Activated naive CD4-positive, alpha-beta T cell treated with anti-CD3 and anti-CD28 coated beads, Interleukin-2, amount 50 U/mL, for 72 hours (primary cell): ENCODE measurements at regions not wholly inside any gene's neighbourhood (a gene's known extent, or its start where the extent isn't known, plus 50 kb on each side); places are given as distances from the start of the nearest gene placed in this dataset.
A peak's percentile ranks its signal among the peaks of the same experiment; 100 is the strongest.

Experiments used
- ATAC-seq, 2 donors: fragments of 150-1000 bp; cut with Tn5 transposase; 2 replicates each; pipeline ENCODE4 v1.10.0; 2021; ENCODE audit warnings: mild to moderate bottlenecking in 2 of 2, moderate library complexity in 2 of 2
- DNase-seq, 2 donors: peaks; one replicate each; pipeline ENCODE4 v3.0.0; 2021 to 2022; ENCODE audit warnings: low spot score in 2 of 2
- H3K27ac Mint-ChIP-seq, 2 donors: one replicate each; pipeline ENCODE4 v1.8.0; 2022; ENCODE audit warnings: mild to moderate bottlenecking in 2 of 2, mixed read lengths in 2 of 2
- H3K36me3 Mint-ChIP-seq, 2 donors: one replicate each; pipeline ENCODE4 v1.8.0; 2022; ENCODE audit warnings: mixed read lengths in 2 of 2
- H3K9me3 Mint-ChIP-seq, 2 donors: one replicate each; pipeline ENCODE4 v1.8.0; 2022; ENCODE audit warnings: mixed read lengths in 2 of 2

DNA sequence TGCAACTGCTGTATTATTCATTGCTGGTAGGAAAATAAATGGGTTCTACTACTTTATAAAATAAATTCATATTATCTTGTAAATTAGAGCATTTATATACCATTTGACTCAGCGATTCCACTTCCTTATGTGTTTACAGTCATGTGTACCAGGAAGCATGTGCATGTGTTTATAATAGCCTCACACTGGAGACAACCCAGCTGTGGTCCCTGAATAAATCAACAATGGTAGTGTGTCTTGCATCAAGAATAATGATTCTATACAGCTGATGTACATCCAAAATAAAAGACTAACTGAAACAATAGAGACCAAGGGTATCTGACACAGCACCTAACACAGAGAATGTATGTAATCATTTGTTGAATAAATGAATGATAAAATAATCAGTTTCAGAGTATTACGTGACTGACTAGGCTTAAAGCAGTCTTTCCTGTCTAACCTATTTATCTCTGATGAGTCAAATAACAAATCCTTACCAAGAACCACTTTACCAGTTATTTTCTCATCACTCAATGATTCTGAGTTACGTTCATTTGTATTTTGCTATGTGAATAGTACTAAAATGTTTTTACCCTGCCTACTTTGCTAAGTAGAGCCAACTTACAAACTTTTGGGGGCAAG is 216.8 kb downstream of the UBE2E3 start:
- Mint-ChIP-seq H3K36me3 (peaks cover 20 to 52% of the 10 kb centered on the region in 2 donors), H3K27ac (peak overlapping the region; percentile 25 to 50), H3K9me3 (peaks cover 17 to 23% of the 10 kb centered on the region in 2 donors)
- DNase-seq (no peak), ATAC-seq (peak; percentile 49 to 77)

DNA sequence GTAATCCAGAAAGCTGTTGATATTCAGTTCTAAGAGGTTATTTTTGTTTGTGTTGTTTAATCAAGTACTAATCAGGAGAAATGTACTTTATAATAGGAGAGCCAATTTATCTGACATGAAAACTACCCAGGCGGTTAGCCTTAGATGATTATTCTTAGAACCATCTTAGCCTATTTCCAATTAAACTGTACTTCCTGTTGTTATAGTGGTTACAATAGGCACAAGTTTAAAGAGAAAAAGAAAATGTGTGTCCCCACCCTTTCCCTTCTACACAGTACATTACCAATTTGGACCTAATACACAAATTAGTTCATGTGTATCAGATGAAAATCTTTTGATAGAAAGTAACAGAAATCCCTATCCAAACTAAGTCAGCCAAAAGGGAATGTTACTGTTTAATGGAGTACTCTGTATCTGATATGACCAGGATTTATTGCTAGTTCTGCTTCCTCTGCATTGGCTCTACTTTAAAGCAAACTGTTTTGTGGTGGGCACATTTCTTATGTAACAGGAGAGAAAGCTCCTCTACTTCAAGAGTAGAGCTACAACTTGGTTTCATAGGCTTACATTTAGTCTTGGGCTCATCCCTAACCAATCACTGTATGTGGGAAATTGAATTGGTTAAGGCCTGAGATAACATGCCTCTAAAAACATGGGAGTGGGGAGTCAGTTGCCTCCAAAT is 217.9 kb downstream of the UBE2E3 start:
- ATAC-seq: no peak
- no peak for DNase-seq
- peaks cover 15 to 46% of the 10 kb centered on the region in 2 donors for H3K36me3 Mint-ChIP-seq
- H3K9me3 Mint-ChIP-seq: peaks cover 14 to 19% of the 10 kb centered on the region in 2 donors
- H3K27ac Mint-ChIP-seq: no peak overlapping the region

DNA sequence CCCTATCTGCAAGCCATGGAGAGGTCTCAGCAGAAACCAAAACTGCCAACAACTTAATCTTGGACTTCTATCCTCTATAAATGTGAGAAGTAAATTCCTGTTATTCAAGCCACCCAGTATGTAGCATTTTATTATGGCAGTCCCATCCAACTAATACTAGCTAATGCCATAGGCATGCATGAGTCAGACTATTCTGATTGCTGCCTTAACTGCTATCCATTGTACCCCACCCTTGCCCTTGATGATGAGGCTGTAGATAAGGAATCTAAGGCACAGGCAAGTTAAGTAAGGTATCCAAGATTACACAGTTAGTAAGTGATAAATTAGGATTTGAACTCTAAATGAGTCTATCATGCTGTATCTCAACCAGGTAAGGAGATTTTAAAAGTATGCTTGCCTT is 223.0 kb downstream of the UBE2E3 start:
- H3K9me3 Mint-ChIP-seq: peaks cover 24 to 36% of the 10 kb centered on the region in 2 donors
- no peak overlapping the region for H3K27ac Mint-ChIP-seq

GRCh38 chr2:181203916-181204315 is 223.5 kb downstream of the UBE2E3 start:
- no peak for ATAC-seq
- DNase-seq: no peak
- Mint-ChIP-seq H3K27ac (no peak overlapping the region), H3K9me3 (peaks cover 28 to 41% of the 10 kb centered on the region in 2 donors), H3K36me3 (peaks cover 39 to 74% of the 10 kb centered on the region in 2 donors)

More for the DNA sequence above, 223.0 kb downstream of the UBE2E3 start:
- peaks cover 34 to 74% of the 10 kb centered on the region in 2 donors for H3K36me3 Mint-ChIP-seq
- ATAC-seq (no peak), DNase-seq (no peak)

DNA sequence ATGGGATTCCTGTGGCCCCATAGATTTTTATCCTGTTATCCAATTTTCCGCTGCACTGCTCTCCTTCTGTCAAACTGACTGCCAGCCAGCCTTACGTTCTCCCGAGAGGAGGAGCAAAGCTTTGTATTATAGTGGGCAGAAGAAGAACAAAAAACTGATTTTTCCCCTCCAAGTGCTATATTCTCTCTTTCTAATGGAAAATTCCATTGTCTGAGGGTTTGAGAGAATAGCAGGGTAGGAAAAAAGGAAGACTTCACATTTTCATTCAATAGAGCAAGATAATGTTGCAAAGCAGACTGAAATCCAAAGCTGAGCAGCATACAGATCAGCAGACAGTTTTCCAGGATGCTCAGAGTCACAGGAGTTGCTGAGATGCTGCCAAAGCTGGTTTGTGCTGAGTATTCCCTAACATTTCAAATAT is 238.0 kb downstream of the UBE2E3 start:
- peaks cover 3 to 26% of the 10 kb centered on the region in 2 donors for H3K36me3 Mint-ChIP-seq
- peaks cover 3 to 17% of the 10 kb centered on the region in 2 donors for H3K9me3 Mint-ChIP-seq
- no peak overlapping the region for H3K27ac Mint-ChIP-seq
- no peak for ATAC-seq
- no peak for DNase-seq

DNA sequence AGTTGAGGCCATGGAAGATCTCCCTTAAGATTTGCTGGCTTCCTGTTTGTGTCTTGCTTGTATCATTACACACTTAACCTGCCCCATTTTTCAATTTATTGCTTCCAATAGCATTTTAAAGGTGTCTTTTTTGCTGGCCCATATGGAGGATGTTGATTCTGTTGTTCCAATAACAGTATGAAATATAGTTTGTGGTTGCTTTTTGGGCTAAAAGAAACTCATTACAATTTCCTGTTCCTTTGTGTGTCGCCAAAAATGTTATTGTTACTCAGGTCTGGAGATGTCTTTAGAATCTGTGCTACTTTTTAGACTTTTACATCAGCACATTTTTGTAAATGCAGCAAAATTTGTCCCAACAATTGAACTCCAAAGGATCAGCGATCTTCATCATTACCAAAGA is 234.0 kb upstream of the ITGA4 start:
- peak; percentile 14 to 57 for ATAC-seq
- peaks cover 21 to 55% of the 10 kb centered on the region in 2 donors for H3K36me3 Mint-ChIP-seq
- H3K27ac Mint-ChIP-seq: peak overlapping the region; percentile 95
- no peak for DNase-seq
- peaks cover 5 to 30% of the 10 kb centered on the region in 2 donors for H3K9me3 Mint-ChIP-seq

- peak; percentile 69 to 97 for ATAC-seq
- Mint-ChIP-seq H3K9me3 (peaks cover 5 to 30% of the 10 kb centered on the region in 2 donors), H3K36me3 (peaks cover 21 to 55% of the 10 kb centered on the region in 2 donors), H3K27ac (peak overlapping the region; percentile 95)
- no peak for DNase-seq
Measured at GRCh38 chr2:181224866-181225265, 232.3 kb upstream of the ITGA4 start.

DNA sequence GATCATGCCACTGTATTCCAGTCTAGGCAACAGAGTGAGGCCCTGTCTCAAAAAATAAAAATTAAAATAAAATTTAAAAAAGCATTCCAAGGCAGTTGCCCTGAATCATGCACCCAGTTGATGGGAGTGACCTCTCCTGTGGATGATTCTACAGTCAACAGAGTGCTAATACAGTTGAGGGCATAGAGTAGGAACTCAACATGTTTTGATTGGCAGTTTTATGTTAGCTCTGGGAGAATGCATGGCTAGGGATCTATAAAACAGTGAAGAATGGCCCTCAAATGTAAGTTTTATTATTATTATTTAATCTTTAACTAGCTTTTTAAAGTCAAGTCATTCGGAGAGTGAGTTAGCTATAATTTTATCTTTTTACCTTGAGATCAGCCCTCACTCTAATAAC is 228.5 kb upstream of the ITGA4 start:
- ATAC-seq (no peak), DNase-seq (no peak)
- Mint-ChIP-seq H3K9me3 (peaks cover 5 to 13% of the 10 kb centered on the region in 2 donors), H3K27ac (no peak overlapping the region), H3K36me3 (peaks cover 18 to 30% of the 10 kb centered on the region in 2 donors)

- Mint-ChIP-seq H3K27ac (no peak overlapping the region), H3K36me3 (peaks cover 12 to 17% of the 10 kb centered on the region in 2 donors), H3K9me3 (peaks cover 5 to 11% of the 10 kb centered on the region in 2 donors)
- DNase-seq: no peak
- ATAC-seq: no peak
Measured at GRCh38 chr2:181231151-181231550, 226.0 kb upstream of the ITGA4 start.

DNA sequence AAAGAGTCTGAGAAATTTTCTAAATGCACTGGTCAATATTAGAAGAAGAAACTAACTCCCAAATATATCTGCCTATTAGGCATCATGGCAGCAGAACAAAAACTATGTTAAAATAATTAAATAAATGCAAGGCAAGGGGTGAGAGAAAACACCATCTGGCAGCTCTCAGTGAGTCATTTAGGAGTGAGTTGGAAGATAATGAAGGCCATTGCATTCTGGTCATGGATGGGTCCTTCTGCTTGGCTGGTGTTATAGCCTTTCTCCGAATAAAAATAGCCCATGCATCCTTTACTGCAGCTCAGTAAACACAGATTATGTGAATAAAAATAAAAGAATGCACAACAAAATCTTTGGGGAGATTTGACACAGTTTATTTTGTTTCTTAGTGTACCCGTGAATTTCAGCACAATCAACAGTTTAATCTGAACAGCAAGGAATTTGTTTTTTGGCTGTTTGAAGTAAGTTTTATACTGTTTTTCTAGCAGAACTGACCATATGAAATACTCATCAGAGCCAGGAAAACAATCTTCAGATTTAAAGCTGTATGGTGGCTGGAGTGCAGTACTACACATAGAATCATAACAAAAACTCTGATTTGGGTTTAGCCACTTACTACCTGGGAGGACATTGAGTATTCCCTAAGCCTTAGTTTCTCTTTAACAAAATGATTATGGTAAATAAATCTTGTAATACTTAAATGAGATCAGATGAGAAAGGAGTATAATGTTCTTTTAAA is 225.1 kb upstream of the ITGA4 start:
- peaks cover 8 to 13% of the 10 kb centered on the region in 2 donors for H3K36me3 Mint-ChIP-seq
- ATAC-seq: no peak
- no peak overlapping the region for H3K27ac Mint-ChIP-seq
- DNase-seq: no peak
- peaks cover 5 to 6% of the 10 kb centered on the region in 2 donors for H3K9me3 Mint-ChIP-seq

GRCh38 chr2:181234487-181234891 is 222.7 kb upstream of the ITGA4 start:
- Mint-ChIP-seq H3K9me3 (peaks cover 6 to 7% of the 10 kb centered on the region in 2 donors), H3K36me3 (peaks cover 7 to 14% of the 10 kb centered on the region in 2 donors), H3K27ac (no peak overlapping the region)
- DNase-seq: no peak
- no peak for ATAC-seq

- Mint-ChIP-seq H3K36me3 (peaks cover 7 to 14% of the 10 kb centered on the region in 2 donors), H3K9me3 (peaks cover 6 to 7% of the 10 kb centered on the region in 2 donors), H3K27ac (no peak overlapping the region)
- no peak for DNase-seq
- no peak for ATAC-seq
Measured at GRCh38 chr2:181235011-181235410, 222.2 kb upstream of the ITGA4 start.

DNA sequence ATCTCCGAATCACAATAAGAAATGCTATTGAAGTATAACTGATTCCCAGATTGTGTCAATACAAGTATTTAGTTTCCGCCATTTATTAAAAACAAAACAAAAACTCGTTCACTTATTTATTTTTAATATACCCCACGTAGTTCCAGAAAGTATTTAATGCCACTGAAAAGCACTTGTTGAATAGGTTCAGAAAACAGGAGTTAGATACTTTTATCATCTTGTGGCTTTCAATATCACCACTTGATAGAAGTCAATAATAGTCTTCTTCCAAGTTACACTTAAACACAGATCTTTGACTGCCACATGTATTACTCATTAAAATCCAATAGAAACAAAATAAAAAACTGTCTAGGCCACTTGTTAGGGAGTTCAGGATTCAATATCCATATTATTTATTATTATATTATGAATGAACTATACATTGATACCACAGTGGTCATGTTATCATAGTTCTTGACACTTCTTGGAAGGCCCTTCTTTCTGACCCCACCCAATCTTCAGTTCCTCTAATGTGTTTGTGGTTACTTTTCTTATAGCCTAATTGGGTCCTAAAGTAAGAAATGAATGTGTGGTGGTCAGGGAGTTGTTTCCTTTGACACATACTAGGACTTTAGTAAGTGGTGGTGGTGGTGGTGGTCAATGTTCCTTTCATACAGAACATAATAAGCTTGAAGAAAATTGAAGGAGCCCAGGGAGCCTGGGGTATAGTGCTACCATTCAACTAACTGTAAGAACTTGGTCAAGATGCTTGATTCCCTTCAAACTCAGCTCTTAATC is 221.3 kb upstream of the ITGA4 start:
- H3K9me3 Mint-ChIP-seq: peaks cover 6 to 7% of the 10 kb centered on the region in 2 donors
- H3K36me3 Mint-ChIP-seq: peaks cover 7 to 14% of the 10 kb centered on the region in 2 donors
- no peak overlapping the region for H3K27ac Mint-ChIP-seq
- DNase-seq (no peak), ATAC-seq (peak; percentile 11 to 49)

- peaks cover 7 to 9% of the 10 kb centered on the region in 2 donors for H3K36me3 Mint-ChIP-seq
- ATAC-seq (no peak), DNase-seq (no peak)
Measured at GRCh38 chr2:181239201-181239799, 217.9 kb upstream of the ITGA4 start.

GRCh38 chr2:181240844-181241243 is 216.3 kb upstream of the ITGA4 start:
- peaks cover 7 to 9% of the 10 kb centered on the region in 2 donors for H3K36me3 Mint-ChIP-seq
- ATAC-seq (no peak), DNase-seq (no peak)
- no peak overlapping the region for H3K27ac Mint-ChIP-seq
- peaks cover 6 to 7% of the 10 kb centered on the region in 2 donors for H3K9me3 Mint-ChIP-seq

More at GRCh38 chr2:181239201-181239799, 217.9 kb upstream of the ITGA4 start:
- no peak overlapping the region for H3K27ac Mint-ChIP-seq
- H3K9me3 Mint-ChIP-seq: peaks cover 6 to 7% of the 10 kb centered on the region in 2 donors

GRCh38 chr2:181241366-181241765 is 215.8 kb upstream of the ITGA4 start:
- no peak for DNase-seq
- peak; percentile 13 to 29 for ATAC-seq
- H3K9me3 Mint-ChIP-seq: peaks cover 6 to 7% of the 10 kb centered on the region in 2 donors
- H3K36me3 Mint-ChIP-seq: peaks cover 7 to 9% of the 10 kb centered on the region in 2 donors
- no peak overlapping the region for H3K27ac Mint-ChIP-seq
